SK-N-SH (cell line): ENCODE measurements at regions not wholly inside any gene's neighbourhood (a gene's known extent, or its start where the extent isn't known, plus 50 kb on each side); places are given as distances from the start of the nearest gene placed in this dataset.

Experiments used
- CTCF ChIA-PET: fragments of 300-600, 350-600 bp; formaldehyde crosslinking; extraction: SDS; loops from one replicate; lab custom pipeline; 2021; lab: Yijun Ruan, JAX
- POLR2A ChIA-PET: fragments of 350-600 bp; sonication (Branson Sonifier 250); formaldehyde crosslinking; extraction: SDS; loops from one replicate; lab custom pipeline; 2020; ENCODE audit warnings: antibody characterized with exemption, inconsistent platforms; lab: Yijun Ruan, JAX
- DNase-seq: peaks from one replicate; pipeline ENCODE4 v3.0.0; 2012
- H2AFZ ChIP-seq: fragments of 200-600 bp; sonication (generic); 2 replicates; pipeline ENCODE4 v1.8.1; 2016; ENCODE audit warnings: antibody characterized with exemption, mild to moderate bottlenecking, low read depth
- H3F3A ChIP-seq: fragments of 200-600 bp; sonication (generic); replicated peaks from 2 replicates; pipeline ENCODE3; 2016; ENCODE audit warnings: antibody characterized with exemption, mild to moderate bottlenecking; ENCODE audit not compliant: insufficient read depth
- H3K27ac ChIP-seq, 2 experiments: fragments of 200-500 bp in 1 of 2; fragments of 200-600 bp in 1 of 2; sonication (Bioruptor generic) in 1 of 2; sonication (generic), shearing (Covaris generic) in 1 of 2; 2 replicates each; pipeline versions ENCODE4 v1.5.1 to v1.6.1; 2014 to 2016; ENCODE audit warnings: low read depth in 2 of 2, inconsistent platforms in 1 of 2, low read length in 1 of 2, mild to moderate bottlenecking in 1 of 2, mixed read lengths in 1 of 2
- H3K27me3 ChIP-seq: fragments of 200-600 bp; sonication (generic), shearing (Covaris generic); 2 replicates; pipeline ENCODE4 v1.6.1; 2016; ENCODE audit warnings: mixed run types; ENCODE audit not compliant: insufficient read depth
- H3K36me3 ChIP-seq, 2 experiments: fragments of 200-500 bp in 1 of 2; fragments of 200-600 bp in 1 of 2; sonication (Bioruptor generic) in 1 of 2; sonication (generic) in 1 of 2; replicated peaks in 1 of 2; 2 replicates each; pipeline versions ENCODE3 to v1.5.1; 2014 to 2016; ENCODE audit warnings: low read length in 1 of 2, mild to moderate bottlenecking in 1 of 2; ENCODE audit not compliant: insufficient read depth in 2 of 2, control insufficient read depth in 1 of 2
- H3K4me1 ChIP-seq, 2 experiments: fragments of 200-500 bp in 1 of 2; fragments of 200-600 bp in 1 of 2; sonication (Bioruptor generic) in 1 of 2; sonication (generic), shearing (Covaris generic) in 1 of 2; 2 replicates each; pipeline versions ENCODE4 v1.5.1 to v1.6.1; 2014 to 2016; ENCODE audit warnings: low read depth in 1 of 2, low read length in 1 of 2, mixed run types in 1 of 2; ENCODE audit not compliant: insufficient read depth in 2 of 2, control insufficient read depth in 1 of 2
- H3K4me2 ChIP-seq: fragments of 200-600 bp; sonication (generic), shearing (Covaris generic); 2 replicates; pipeline ENCODE4 v1.6.1; 2017; ENCODE audit warnings: mixed run types
- H3K4me3 ChIP-seq, 2 experiments: fragments of 200-500 bp in 1 of 2; fragments of 200-600 bp in 1 of 2; sonication (Bioruptor generic) in 1 of 2; sonication (generic), shearing (Covaris generic) in 1 of 2; 2 replicates each; pipeline versions ENCODE4 v1.5.1 to v1.8.1; 2014 to 2016; ENCODE audit warnings: low read depth in 2 of 2, inconsistent platforms in 1 of 2, low read length in 1 of 2, mild to moderate bottlenecking in 1 of 2, mixed read lengths in 1 of 2, moderate library complexity in 1 of 2
- H3K79me2 ChIP-seq: fragments of 200-600 bp; sonication (generic); 2 replicates; pipeline ENCODE4 v1.8.1; 2017; ENCODE audit warnings: mild to moderate bottlenecking; ENCODE audit not compliant: insufficient read depth
- H3K9ac ChIP-seq: fragments of 200-600 bp; sonication (generic); 2 replicates; pipeline ENCODE4 v1.6.1; 2017; ENCODE audit warnings: mixed run types
- H3K9me2 ChIP-seq: fragments of 200-600 bp; sonication (generic); 2 replicates; pipeline ENCODE4 v1.6.1; 2017; ENCODE audit warnings: mixed run types
- H3K9me3 ChIP-seq: fragments of 200-600 bp; sonication (generic); 2 replicates; pipeline ENCODE4 v1.6.1; 2017; ENCODE audit warnings: mixed run types, mild to moderate bottlenecking, moderate library complexity
- H4K20me1 ChIP-seq: fragments of 200-600 bp; sonication (generic); 2 replicates; pipeline ENCODE4 v1.6.1; 2017; ENCODE audit warnings: mild to moderate bottlenecking, mixed run types; ENCODE audit not compliant: insufficient read depth
- CTCF ChIP-seq: fragments of 200-600 bp; sonication (generic); IDR thresholded peaks from 2 replicates; pipeline ENCODE4 v1.6.1; 2017; ENCODE audit warnings: antibody characterized with exemption, mild to moderate bottlenecking, moderate library complexity
- EP300 ChIP-seq, 2 experiments: IDR thresholded peaks; 2 replicates each; pipeline versions ENCODE4 v1.4.0 to v1.6.1; 2012; ENCODE audit warnings: borderline replicate concordance in 1 of 2, low read depth in 1 of 2, low read length in 1 of 2
- EZH2phosphoT487 ChIP-seq: fragments of 200-600 bp; sonication (generic); IDR thresholded peaks from 2 replicates; pipeline ENCODE4 v1.6.1; 2017; ENCODE audit warnings: low read depth, mixed run types, mild to moderate bottlenecking, antibody characterized with exemption, moderate library complexity, borderline replicate concordance
- FOSL2 ChIP-seq: IDR thresholded peaks from 2 replicates; pipeline ENCODE4 v1.4.0; 2012; ENCODE audit warnings: low read depth, mild to moderate bottlenecking, moderate library complexity, borderline replicate concordance
- FOXJ3 ChIP-seq: sonication (generic); formaldehyde crosslinking; IDR thresholded peaks from 2 replicates; pipeline ENCODE4 v1.5.1; 2020; ENCODE audit warnings: mild to moderate bottlenecking, missing genetic modification reagents
- GABPA ChIP-seq: IDR thresholded peaks from 2 replicates; pipeline ENCODE4 v1.4.0; 2012; ENCODE audit warnings: low read depth, mild to moderate bottlenecking
- GATA2 ChIP-seq: sonication (generic); formaldehyde crosslinking; IDR thresholded peaks from 2 replicates; pipeline ENCODE4 v1.5.0; 2020; ENCODE audit warnings: mild to moderate bottlenecking, missing genetic modification reagents
- JUND ChIP-seq: IDR thresholded peaks from 2 replicates; pipeline ENCODE4 v1.4.0; 2012
- MAX ChIP-seq: IDR thresholded peaks from 2 replicates; pipeline ENCODE4 v1.4.0; 2012; ENCODE audit warnings: low read depth
- MEF2A ChIP-seq: IDR thresholded peaks from 2 replicates; pipeline ENCODE4 v1.4.0; 2012; ENCODE audit warnings: low read depth, borderline replicate concordance
- MXI1 ChIP-seq: IDR thresholded peaks from 2 replicates; pipeline ENCODE4 v1.6.1; 2012; ENCODE audit warnings: mild to moderate bottlenecking, low read depth, low read length, improper control_type of control experiment
- POLR2AphosphoS5 ChIP-seq: IDR thresholded peaks from 2 replicates; pipeline ENCODE4 v1.6.1; 2012; ENCODE audit warnings: low read depth, low read length
- RAD21 ChIP-seq: IDR thresholded peaks from 2 replicates; pipeline ENCODE4 v1.6.1; 2012; ENCODE audit warnings: mild to moderate bottlenecking, low read length
- RCOR1 ChIP-seq: fragments of 150-350 bp; IDR thresholded peaks from 2 replicates; pipeline ENCODE4 v1.6.1; 2017; ENCODE audit warnings: antibody characterized with exemption, low read length
- RXRA ChIP-seq: IDR thresholded peaks from 2 replicates; pipeline ENCODE4 v1.4.0; 2012; ENCODE audit warnings: low read depth, mild to moderate bottlenecking, borderline replicate concordance
- SIN3A ChIP-seq: IDR thresholded peaks from 2 replicates; pipeline ENCODE4 v1.6.1; 2012; ENCODE audit warnings: low read depth, mild to moderate bottlenecking, low read length, moderate library complexity, borderline replicate concordance
- SMC3 ChIP-seq: IDR thresholded peaks from 2 replicates; pipeline ENCODE4 v1.6.1; 2012; ENCODE audit warnings: low read depth, low read length, improper control_type of control experiment
- TAF1 ChIP-seq: IDR thresholded peaks from 2 replicates; pipeline ENCODE4 v1.6.1; 2012; ENCODE audit warnings: low read depth, mild to moderate bottlenecking, low read length, moderate library complexity, borderline replicate concordance
- TEAD4 ChIP-seq: IDR thresholded peaks from 2 replicates; pipeline ENCODE4 v1.4.0; 2012; ENCODE audit warnings: mild to moderate bottlenecking, borderline replicate concordance; ENCODE audit not compliant: insufficient read depth
- USF1 ChIP-seq: IDR thresholded peaks from 2 replicates; pipeline ENCODE4 v1.4.0; 2012; ENCODE audit warnings: low read depth, borderline replicate concordance
- WGBS: methylation state at CpG from one replicate; pipeline ENCODE4 v1.1.6; 2017; ENCODE audit warnings: low lambda C conversion rate; 5-methylcytosine and 5-hydroxymethylcytosine counted together
- TF ChIP-seq, protein P1 (sequence below): IDR thresholded peaks from 2 replicates; pipeline ENCODE4 v1.6.1; 2012; ENCODE audit warnings: mild to moderate bottlenecking, low read depth, low read length, moderate library complexity

GRCh38 chr4:111992351-111993168, 152.7 kb upstream of the FAM241A start:
- H3K9ac ChIP-seq, result no peak overlapping the region
- WGBS, result 22% methylated on average over 7 of the region's 7 CpGs
- no peak overlapping the region for H3K4me2 ChIP-seq
- no peaks in the 10 kb centered on the region for H3F3A ChIP-seq
- H3K9me2 ChIP-seq, result no peaks in the 10 kb centered on the region
- H3K79me2 ChIP-seq, result no peaks in the 10 kb centered on the region
- H4K20me1 ChIP-seq, result no peaks in the 10 kb centered on the region
- no peaks in the 10 kb centered on the region for H3K9me3 ChIP-seq
- H3K36me3 ChIP-seq, result no peaks in the 10 kb centered on the region
- TF ChIP-seq JUND (no peak), EP300 (IDR thresholded peaks at IDR 0.05; ENCODE audit: borderline replicate concordance in 1 of 2, low read depth in 1 of 2, low read length in 1 of 2) (no peak), RAD21 (no peak), SMC3 (no peak), RCOR1 (no peak), FOXJ3 (CRISPR knock-in tag) (no peak), FOSL2 (no peak), MXI1 (no peak), TEAD4 (no peak), RXRA (no peak), CTCF (no peak)
- TF ChIP-seq, protein P1, sequence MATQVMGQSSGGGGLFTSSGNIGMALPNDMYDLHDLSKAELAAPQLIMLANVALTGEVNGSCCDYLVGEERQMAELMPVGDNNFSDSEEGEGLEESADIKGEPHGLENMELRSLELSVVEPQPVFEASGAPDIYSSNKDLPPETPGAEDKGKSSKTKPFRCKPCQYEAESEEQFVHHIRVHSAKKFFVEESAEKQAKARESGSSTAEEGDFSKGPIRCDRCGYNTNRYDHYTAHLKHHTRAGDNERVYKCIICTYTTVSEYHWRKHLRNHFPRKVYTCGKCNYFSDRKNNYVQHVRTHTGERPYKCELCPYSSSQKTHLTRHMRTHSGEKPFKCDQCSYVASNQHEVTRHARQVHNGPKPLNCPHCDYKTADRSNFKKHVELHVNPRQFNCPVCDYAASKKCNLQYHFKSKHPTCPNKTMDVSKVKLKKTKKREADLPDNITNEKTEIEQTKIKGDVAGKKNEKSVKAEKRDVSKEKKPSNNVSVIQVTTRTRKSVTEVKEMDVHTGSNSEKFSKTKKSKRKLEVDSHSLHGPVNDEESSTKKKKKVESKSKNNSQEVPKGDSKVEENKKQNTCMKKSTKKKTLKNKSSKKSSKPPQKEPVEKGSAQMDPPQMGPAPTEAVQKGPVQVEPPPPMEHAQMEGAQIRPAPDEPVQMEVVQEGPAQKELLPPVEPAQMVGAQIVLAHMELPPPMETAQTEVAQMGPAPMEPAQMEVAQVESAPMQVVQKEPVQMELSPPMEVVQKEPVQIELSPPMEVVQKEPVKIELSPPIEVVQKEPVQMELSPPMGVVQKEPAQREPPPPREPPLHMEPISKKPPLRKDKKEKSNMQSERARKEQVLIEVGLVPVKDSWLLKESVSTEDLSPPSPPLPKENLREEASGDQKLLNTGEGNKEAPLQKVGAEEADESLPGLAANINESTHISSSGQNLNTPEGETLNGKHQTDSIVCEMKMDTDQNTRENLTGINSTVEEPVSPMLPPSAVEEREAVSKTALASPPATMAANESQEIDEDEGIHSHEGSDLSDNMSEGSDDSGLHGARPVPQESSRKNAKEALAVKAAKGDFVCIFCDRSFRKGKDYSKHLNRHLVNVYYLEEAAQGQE, result no peak
- H3K27ac ChIP-seq, result no peak overlapping the region
- no peaks in the 10 kb centered on the region; the same call in 1 of the 2 replicates for H3K27me3 ChIP-seq
- H3K4me1 ChIP-seq, result no peaks in the 10 kb centered on the region
- no peak overlapping the region for H2AFZ ChIP-seq
- ChIA-PET POLR2A (no interaction called here), CTCF (no interaction called here)
- DNase-seq, result no peak
- H3K4me3 ChIP-seq, result no peak overlapping the region

GRCh38 chr4:111994392-111994791, 150.9 kb upstream of the FAM241A start:
- Histone ChIP-seq H3K4me3 (no peak overlapping the region), H3K9me3 (no peaks in the 10 kb centered on the region), H3K4me2 (no peak overlapping the region), H3F3A (no peaks in the 10 kb centered on the region), H3K36me3 (no peaks in the 10 kb centered on the region), H3K27me3 (no peaks in the 10 kb centered on the region; the same call in 1 of the 2 replicates), H2AFZ (no peak overlapping the region), H3K9ac (no peak overlapping the region), H3K9me2 (no peaks in the 10 kb centered on the region), H3K79me2 (no peaks in the 10 kb centered on the region), H4K20me1 (no peaks in the 10 kb centered on the region), H3K27ac (no peak overlapping the region), H3K4me1 (no peaks in the 10 kb centered on the region)
- WGBS, result 8% methylated on average over 1 of the region's 1 CpG
- ChIA-PET CTCF (no interaction called here), POLR2A (no interaction called here)
- DNase-seq, result no peak
- TF ChIP-seq MAX (no peak), GABPA (no peak), EP300 (IDR thresholded peaks at IDR 0.05; ENCODE audit: borderline replicate concordance in 1 of 2, low read depth in 1 of 2, low read length in 1 of 2) (no peak), JUND (no peak), GATA2 (CRISPR knock-in tag) (no peak), RAD21 (no peak), SIN3A (no peak), RXRA (no peak), FOSL2 (no peak), MEF2A (no peak), USF1 (no peak), POLR2AphosphoS5 (no peak), TEAD4 (no peak), TAF1 (no peak), EZH2phosphoT487 (no peak), RCOR1 (no peak)
